Esophagus squamous epithelium (tissue), 4 donors: ENCODE measurements at regions not wholly inside any gene's neighbourhood (a gene's known extent, or its start where the extent isn't known, plus 50 kb on each side); places are given as distances from the start of the nearest gene placed in this dataset.

Experiments
- POLR2A ChIP-seq, 4 donors: fragments of 450-650 bp; IDR thresholded peaks; one replicate each; pipeline ENCODE4 v1.6.1; 2017; ENCODE audit warnings: antibody characterized with exemption in 4 of 4, mild to moderate bottlenecking in 4 of 4, moderate library complexity in 3 of 4
- TF ChIP-seq, protein P1 (sequence below), 6 experiments: fragments of 450-650 bp in 4 of 6; fragments of 200-600 bp in 2 of 6; sonication (generic) in 2 of 6; IDR thresholded peaks; one replicate each; pipeline ENCODE4 v1.5.1; 2016 to 2019; ENCODE audit warnings: antibody characterized with exemption in 6 of 6, mild to moderate bottlenecking in 4 of 6, moderate library complexity in 4 of 6

DNA sequence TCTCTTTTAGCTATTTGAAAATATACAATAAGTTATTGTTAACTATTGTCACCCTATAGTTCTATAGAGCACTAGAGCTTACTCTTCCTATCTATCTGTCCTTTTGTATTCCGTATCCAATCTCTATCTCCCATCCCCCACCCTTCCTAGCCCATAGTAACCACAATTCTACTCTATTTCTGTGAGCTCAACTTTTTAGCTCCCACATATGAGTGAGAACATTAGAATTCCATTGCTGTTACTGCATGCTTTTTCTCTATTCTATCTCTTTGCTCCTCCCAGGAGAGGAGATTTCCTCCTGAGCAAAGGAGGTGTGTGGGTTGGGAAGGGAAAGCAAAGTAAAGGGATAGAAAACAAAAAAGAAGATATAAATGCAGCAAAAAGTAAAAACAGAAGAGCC, 105.6 kb upstream of the SLC4A7 start:
- TF ChIP-seq, protein P1, sequence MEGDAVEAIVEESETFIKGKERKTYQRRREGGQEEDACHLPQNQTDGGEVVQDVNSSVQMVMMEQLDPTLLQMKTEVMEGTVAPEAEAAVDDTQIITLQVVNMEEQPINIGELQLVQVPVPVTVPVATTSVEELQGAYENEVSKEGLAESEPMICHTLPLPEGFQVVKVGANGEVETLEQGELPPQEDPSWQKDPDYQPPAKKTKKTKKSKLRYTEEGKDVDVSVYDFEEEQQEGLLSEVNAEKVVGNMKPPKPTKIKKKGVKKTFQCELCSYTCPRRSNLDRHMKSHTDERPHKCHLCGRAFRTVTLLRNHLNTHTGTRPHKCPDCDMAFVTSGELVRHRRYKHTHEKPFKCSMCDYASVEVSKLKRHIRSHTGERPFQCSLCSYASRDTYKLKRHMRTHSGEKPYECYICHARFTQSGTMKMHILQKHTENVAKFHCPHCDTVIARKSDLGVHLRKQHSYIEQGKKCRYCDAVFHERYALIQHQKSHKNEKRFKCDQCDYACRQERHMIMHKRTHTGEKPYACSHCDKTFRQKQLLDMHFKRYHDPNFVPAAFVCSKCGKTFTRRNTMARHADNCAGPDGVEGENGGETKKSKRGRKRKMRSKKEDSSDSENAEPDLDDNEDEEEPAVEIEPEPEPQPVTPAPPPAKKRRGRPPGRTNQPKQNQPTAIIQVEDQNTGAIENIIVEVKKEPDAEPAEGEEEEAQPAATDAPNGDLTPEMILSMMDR (IDR thresholded peaks at IDR 0.05), result no peak
- no peak for TF ChIP-seq POLR2A (IDR thresholded peaks at IDR 0.05)
